AG04450 (cell line): ENCODE measurements at regions not wholly inside any gene's neighbourhood (a gene's known extent, or its start where the extent isn't known, plus 50 kb on each side); places are given as distances from the start of the nearest gene placed in this dataset.
"Not testable (repeated sequence)": the region's sequence is repeated elsewhere in the genome, so short reads cannot be mapped to it uniquely, and the experiment has no call there.

Source experiments
- CTCF ChIA-PET: fragments of 300-600, 350-600 bp; formaldehyde crosslinking; extraction: SDS; loops from one replicate; lab custom pipeline; 2022; ENCODE audit warnings: antibody characterized with exemption, inconsistent platforms; lab: Charles Lee
- POLR2A ChIA-PET: fragments of 350-600 bp; formaldehyde crosslinking; extraction: SDS; loops from one replicate; lab custom pipeline; 2021; ENCODE audit warnings: antibody characterized with exemption, inconsistent platforms; lab: Yijun Ruan, JAX
- DNase-seq: peaks from one replicate; pipeline ENCODE4 v3.0.0-alpha.2; 2011; ENCODE audit warnings: low read depth, low spot score
- H3K27ac ChIP-seq: one replicate; pipeline ENCODE4 v1.5.1; 2012; ENCODE audit warnings: low read depth, low read length, control low read depth
- H3K27me3 ChIP-seq: one replicate; pipeline ENCODE4 v1.6.0; 2012; ENCODE audit warnings: low read length; ENCODE audit not compliant: control insufficient read depth, insufficient read depth
- H3K4me3 ChIP-seq: 2 replicates; pipeline ENCODE4 v1.5.1; 2011; ENCODE audit warnings: mild to moderate bottlenecking, low read depth, low read length, control low read depth
- H3K9me3 ChIP-seq: 2 replicates; pipeline ENCODE4 v1.5.1; 2012; ENCODE audit warnings: low read length; ENCODE audit not compliant: control insufficient read depth, insufficient read depth

- H3K27me3 ChIP-seq, H3K9me3 ChIP-seq, CTCF ChIA-PET, H3K4me3 ChIP-seq, POLR2A ChIA-PET, H3K27ac ChIP-seq, DNase-seq: not testable (repeated sequence)
These were observed 85.1 kb downstream of the SRGAP2 start for GRCh38 chr1:206288453-206288852.

GRCh38 chr1:206297145-206298031, 94.0 kb downstream of the SRGAP2 start:
- H3K27me3 ChIP-seq, CTCF ChIA-PET, POLR2A ChIA-PET, H3K27ac ChIP-seq, DNase-seq, H3K4me3 ChIP-seq, H3K9me3 ChIP-seq: not testable (repeated sequence)

GRCh38 chr1:206298032-206298392, 94.7 kb downstream of the SRGAP2 start:
- POLR2A ChIA-PET, H3K9me3 ChIP-seq, H3K4me3 ChIP-seq, DNase-seq, H3K27ac ChIP-seq, H3K27me3 ChIP-seq, CTCF ChIA-PET: not testable (repeated sequence)

- CTCF ChIA-PET, H3K9me3 ChIP-seq, DNase-seq, H3K27me3 ChIP-seq, H3K4me3 ChIP-seq, H3K27ac ChIP-seq, POLR2A ChIA-PET: not testable (repeated sequence)
These were observed 95.9 kb downstream of the SRGAP2 start for GRCh38 chr1:206299181-206299791.

- H3K4me3 ChIP-seq, CTCF ChIA-PET, H3K27ac ChIP-seq, POLR2A ChIA-PET, H3K27me3 ChIP-seq, DNase-seq, H3K9me3 ChIP-seq: not testable (repeated sequence)
These were observed 96.6 kb downstream of the SRGAP2 start for GRCh38 chr1:206299942-206300341.

- H3K27ac ChIP-seq, H3K27me3 ChIP-seq, H3K9me3 ChIP-seq, H3K4me3 ChIP-seq, CTCF ChIA-PET, POLR2A ChIA-PET, DNase-seq: not testable (repeated sequence)
These were observed 98.7 kb downstream of the SRGAP2 start for GRCh38 chr1:206302056-206302455.

GRCh38 chr1:206307442-206307841, 104.1 kb downstream of the SRGAP2 start:
- H3K9me3 ChIP-seq, DNase-seq, H3K27me3 ChIP-seq, CTCF ChIA-PET, POLR2A ChIA-PET, H3K4me3 ChIP-seq, H3K27ac ChIP-seq: not testable (repeated sequence)

GRCh38 chr1:206310948-206311347, 107.6 kb downstream of the SRGAP2 start:
- POLR2A ChIA-PET, H3K4me3 ChIP-seq, H3K27ac ChIP-seq, H3K27me3 ChIP-seq, CTCF ChIA-PET, H3K9me3 ChIP-seq, DNase-seq: not testable (repeated sequence)

- CTCF ChIA-PET, H3K4me3 ChIP-seq, POLR2A ChIA-PET, DNase-seq, H3K27me3 ChIP-seq, H3K9me3 ChIP-seq, H3K27ac ChIP-seq: not testable (repeated sequence)
These were observed 108.4 kb downstream of the SRGAP2 start for GRCh38 chr1:206311611-206312273.

- DNase-seq, H3K27ac ChIP-seq, H3K27me3 ChIP-seq, H3K4me3 ChIP-seq, POLR2A ChIA-PET, H3K9me3 ChIP-seq, CTCF ChIA-PET: not testable (repeated sequence)
These were observed 108.9 kb downstream of the SRGAP2 start for GRCh38 chr1:206312274-206312665.

GRCh38 chr1:206314951-206315636, 111.8 kb downstream of the SRGAP2 start:
- POLR2A ChIA-PET, H3K9me3 ChIP-seq, H3K4me3 ChIP-seq, H3K27me3 ChIP-seq, H3K27ac ChIP-seq, CTCF ChIA-PET, DNase-seq: not testable (repeated sequence)
